ENCODE measurements at regions not wholly inside any gene's neighbourhood (a gene's known extent, or its start where the extent isn't known, plus 50 kb on each side); places are given as distances from the start of the nearest gene placed in this dataset.

DNA sequence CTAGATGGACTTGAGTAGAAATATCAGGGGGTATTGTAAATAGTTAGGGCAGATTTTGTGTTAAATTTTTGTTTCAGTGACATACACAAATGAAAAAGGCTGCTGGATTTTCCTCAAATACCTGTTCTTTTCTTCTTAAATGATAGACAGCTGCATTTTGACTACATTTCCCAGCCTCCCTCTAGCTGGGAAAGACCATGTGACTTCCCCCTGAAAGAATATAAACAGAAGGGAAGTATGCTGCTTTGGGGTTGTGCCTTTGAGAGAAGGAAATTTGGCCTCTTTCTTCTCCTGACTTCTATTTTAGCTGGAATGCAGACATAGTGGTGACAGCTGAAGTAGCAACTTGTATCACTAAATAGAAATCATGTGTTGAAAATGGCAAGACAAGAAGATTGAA, 476.1 kb upstream of the SYT1 start:
- intact Hi-C loops (cut with DNase I), result no loop called here
- Histone ChIP-seq H3K27ac (no peak overlapping the region), H3K4me1 (no peaks in the 10 kb centered on the region), H3K9me3 (no peaks in the 10 kb centered on the region), H3K36me3 (no peaks in the 10 kb centered on the region), H3K4me3 (no peak overlapping the region), H3K27me3 (no peaks in the 10 kb centered on the region)
- TF ChIP-seq, protein P1, sequence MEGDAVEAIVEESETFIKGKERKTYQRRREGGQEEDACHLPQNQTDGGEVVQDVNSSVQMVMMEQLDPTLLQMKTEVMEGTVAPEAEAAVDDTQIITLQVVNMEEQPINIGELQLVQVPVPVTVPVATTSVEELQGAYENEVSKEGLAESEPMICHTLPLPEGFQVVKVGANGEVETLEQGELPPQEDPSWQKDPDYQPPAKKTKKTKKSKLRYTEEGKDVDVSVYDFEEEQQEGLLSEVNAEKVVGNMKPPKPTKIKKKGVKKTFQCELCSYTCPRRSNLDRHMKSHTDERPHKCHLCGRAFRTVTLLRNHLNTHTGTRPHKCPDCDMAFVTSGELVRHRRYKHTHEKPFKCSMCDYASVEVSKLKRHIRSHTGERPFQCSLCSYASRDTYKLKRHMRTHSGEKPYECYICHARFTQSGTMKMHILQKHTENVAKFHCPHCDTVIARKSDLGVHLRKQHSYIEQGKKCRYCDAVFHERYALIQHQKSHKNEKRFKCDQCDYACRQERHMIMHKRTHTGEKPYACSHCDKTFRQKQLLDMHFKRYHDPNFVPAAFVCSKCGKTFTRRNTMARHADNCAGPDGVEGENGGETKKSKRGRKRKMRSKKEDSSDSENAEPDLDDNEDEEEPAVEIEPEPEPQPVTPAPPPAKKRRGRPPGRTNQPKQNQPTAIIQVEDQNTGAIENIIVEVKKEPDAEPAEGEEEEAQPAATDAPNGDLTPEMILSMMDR (IDR thresholded peaks at IDR 0.05), result no peak
- ATAC-seq (no peak), DNase-seq (no peak)

DNA sequence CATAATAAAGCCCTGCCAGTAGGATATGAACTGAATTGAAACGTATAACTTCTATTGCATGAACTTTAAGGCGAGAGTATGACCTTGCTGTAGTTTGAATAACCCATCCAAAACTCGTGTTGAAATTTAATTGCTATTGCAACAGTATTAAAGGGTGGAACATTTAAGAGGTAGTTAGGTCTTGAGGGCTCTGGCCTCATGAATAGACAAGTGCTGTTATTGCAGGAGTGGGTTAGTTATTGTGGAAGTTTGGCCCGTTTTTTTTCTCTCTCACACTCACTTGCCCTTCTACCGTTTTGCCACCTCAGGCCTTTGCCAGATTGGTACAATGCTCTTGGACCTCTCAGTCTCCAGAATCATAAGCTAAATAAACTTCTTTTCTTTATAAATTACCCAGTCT, 473.7 kb upstream of the SYT1 start:
- Histone ChIP-seq H3K9me3 (no peaks in the 10 kb centered on the region), H3K4me3 (no peak overlapping the region), H3K27me3 (no peaks in the 10 kb centered on the region), H3K27ac (no peak overlapping the region), H3K4me1 (no peaks in the 10 kb centered on the region), H3K36me3 (no peaks in the 10 kb centered on the region)
- ATAC-seq (peak; percentile 77), DNase-seq (no peak)
- intact Hi-C loops (cut with DNase I), result no loop called here
- TF ChIP-seq, protein P1 (IDR thresholded peaks at IDR 0.05), result no peak

DNA sequence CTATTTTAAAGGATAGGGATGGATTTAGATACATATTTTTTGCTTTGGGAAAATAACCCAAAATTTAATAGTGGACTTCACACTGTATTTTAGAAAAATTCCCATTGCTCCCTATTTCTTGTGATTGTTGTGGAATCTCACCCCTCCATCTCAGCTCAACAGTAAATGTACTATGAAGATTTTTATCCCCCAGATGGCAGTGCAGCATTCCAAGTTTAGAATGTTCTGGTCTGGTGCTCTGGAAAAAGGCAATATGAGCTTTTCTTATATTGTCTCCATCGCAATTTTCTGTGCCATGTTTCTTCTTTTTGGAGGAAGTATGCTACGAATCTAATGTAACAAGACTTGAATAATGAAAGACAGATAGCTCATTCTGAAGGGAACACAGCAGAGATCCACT, 471.7 kb upstream of the SYT1 start:
- H3K36me3 ChIP-seq, result no peaks in the 10 kb centered on the region
- H3K4me1 ChIP-seq, result no peaks in the 10 kb centered on the region
- TF ChIP-seq, protein P1 (IDR thresholded peaks at IDR 0.05), result peak in 1 of 2 donors; percentile 15
- peak in 2 of 4 donors; percentile 27 to 50 for DNase-seq
- no peak overlapping the region for H3K27ac ChIP-seq
- ATAC-seq, result peak; percentile 42
- intact Hi-C loops (cut with DNase I), result no loop called here
- H3K27me3 ChIP-seq, result no peaks in the 10 kb centered on the region
- no peaks in the 10 kb centered on the region for H3K9me3 ChIP-seq
- H3K4me3 ChIP-seq, result no peak overlapping the region

DNA sequence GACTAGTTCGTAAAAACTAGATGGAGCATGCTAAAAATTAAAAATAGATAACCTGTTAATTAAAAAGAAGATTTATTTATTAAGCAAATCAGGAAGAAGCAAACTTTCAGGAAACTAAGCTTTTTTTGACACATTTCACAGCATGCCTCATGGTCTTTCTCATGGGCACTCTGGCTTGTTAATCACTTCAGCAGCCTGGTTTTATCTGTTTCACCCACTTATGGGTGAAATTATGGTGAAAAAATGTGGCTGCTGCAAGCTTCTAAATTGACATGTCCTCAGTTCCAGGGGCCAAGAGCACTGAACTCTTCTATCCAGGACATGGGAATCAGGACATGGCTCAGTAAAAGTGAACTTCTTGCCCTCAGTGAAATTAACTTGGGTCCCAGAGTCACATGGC, 468.6 kb upstream of the SYT1 start:
- H3K4me3 ChIP-seq, result no peak overlapping the region
- no peak overlapping the region for H3K27ac ChIP-seq
- TF ChIP-seq, protein P1 (IDR thresholded peaks at IDR 0.05), result no peak
- no peaks in the 10 kb centered on the region for H3K36me3 ChIP-seq
- DNase-seq (peak in 2 of 4 donors; percentile 16 to 34), ATAC-seq (no peak)
- H3K27me3 ChIP-seq, result no peaks in the 10 kb centered on the region
- intact Hi-C loops (cut with DNase I), result no loop called here
- no peaks in the 10 kb centered on the region for H3K4me1 ChIP-seq
- H3K9me3 ChIP-seq, result no peaks in the 10 kb centered on the region

DNA sequence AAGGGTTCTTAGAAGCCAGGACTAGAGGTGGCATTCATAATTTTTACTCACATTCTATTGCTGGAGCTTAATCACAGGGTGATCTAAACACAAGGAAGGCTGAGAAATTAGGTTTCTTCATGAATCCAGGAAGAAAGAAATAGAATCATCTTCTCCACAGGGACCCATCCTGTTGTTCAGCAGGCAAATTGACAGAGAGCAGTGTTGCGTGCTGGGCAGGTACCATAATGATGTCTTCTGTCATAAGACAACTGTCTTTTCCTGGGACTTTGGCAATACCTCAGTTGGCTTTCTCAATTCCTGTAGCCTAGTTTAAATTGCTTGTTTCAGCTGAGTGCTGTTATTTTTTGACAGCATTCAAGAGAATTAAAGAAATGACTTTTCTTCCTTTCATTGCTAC, 468.0 kb upstream of the SYT1 start:
- no peaks in the 10 kb centered on the region for H3K27me3 ChIP-seq
- TF ChIP-seq, protein P1 (IDR thresholded peaks at IDR 0.05), result no peak
- no peaks in the 10 kb centered on the region for H3K4me1 ChIP-seq
- H3K9me3 ChIP-seq, result no peaks in the 10 kb centered on the region
- ATAC-seq (no peak), DNase-seq (no peak)
- no peak overlapping the region for H3K27ac ChIP-seq
- no peak overlapping the region for H3K4me3 ChIP-seq
- intact Hi-C loops (cut with DNase I), result no loop called here
- no peaks in the 10 kb centered on the region for H3K36me3 ChIP-seq

All from left lung (tissue), 4 donors.